IPS DF 4.7 (cell line): ENCODE measurements at regions not wholly inside any gene's neighbourhood (a gene's known extent, or its start where the extent isn't known, plus 50 kb on each side); places are given as distances from the start of the nearest gene placed in this dataset.

Source experiments
- DNase-seq: peaks from one replicate; pipeline ENCODE4 v3.0.0-alpha.2; 2013; ENCODE audit warnings: low spot score; ENCODE audit errors: extremely low read depth

- no peak for DNase-seq
Measured at GRCh38 chr12:91604897-91605296, 422.3 kb upstream of the DCN start.

- no peak for DNase-seq
Measured at GRCh38 chr12:91603060-91603459, 420.4 kb upstream of the DCN start.

GRCh38 chr12:91601054-91601453 is 418.4 kb upstream of the DCN start:
- DNase-seq = no peak

- no peak for DNase-seq
Measured at GRCh38 chr12:91594715-91595114, 412.1 kb upstream of the DCN start.

- DNase-seq = no peak
Measured at GRCh38 chr12:91591639-91591987, 409.0 kb upstream of the DCN start.

- no peak for DNase-seq
Measured at GRCh38 chr12:91590966-91591638, 408.5 kb upstream of the DCN start.

- DNase-seq = no peak
Measured at GRCh38 chr12:91588874-91589454, 406.3 kb upstream of the DCN start.

- no peak for DNase-seq
Measured at GRCh38 chr12:91586015-91586414, 403.4 kb upstream of the DCN start.

GRCh38 chr12:91582811-91583210 is 400.2 kb upstream of the DCN start:
- no peak for DNase-seq

GRCh38 chr12:91579516-91580263 is 397.1 kb upstream of the DCN start:
- DNase-seq = no peak

- DNase-seq = no peak
Measured at GRCh38 chr12:91577586-91578539, 395.2 kb upstream of the DCN start.

- DNase-seq = no peak
Measured at GRCh38 chr12:91576432-91576831, 393.8 kb upstream of the DCN start.

- no peak for DNase-seq
Measured at GRCh38 chr12:91575630-91576029, 393.0 kb upstream of the DCN start.

- no peak for DNase-seq
Measured at GRCh38 chr12:91574975-91575374, 392.4 kb upstream of the DCN start.

- no peak for DNase-seq
Measured at GRCh38 chr12:91574391-91574790, 391.8 kb upstream of the DCN start.

- no peak for DNase-seq
Measured at GRCh38 chr12:91572869-91573268, 390.3 kb upstream of the DCN start.

- DNase-seq = no peak
Measured at GRCh38 chr12:91567100-91567485, 384.5 kb upstream of the DCN start.

- no peak for DNase-seq
Measured at GRCh38 chr12:91566328-91567099, 383.9 kb upstream of the DCN start.

GRCh38 chr12:91565846-91566245 is 383.2 kb upstream of the DCN start:
- DNase-seq = no peak

GRCh38 chr12:91565246-91565645 is 382.6 kb upstream of the DCN start:
- DNase-seq = no peak
